SIG-M5 (cell line): ENCODE measurements at regions not wholly inside any gene's neighbourhood (a gene's known extent, or its start where the extent isn't known, plus 50 kb on each side); places are given as distances from the start of the nearest gene placed in this dataset.
"Not testable (repeated sequence)": the region's sequence is repeated elsewhere in the genome, so short reads cannot be mapped to it uniquely, and the experiment has no call there.

Experiments
- DNase-seq: peaks from one replicate; lab custom pipeline; 2025; lab: John Stamatoyannopoulos, UW

DNA sequence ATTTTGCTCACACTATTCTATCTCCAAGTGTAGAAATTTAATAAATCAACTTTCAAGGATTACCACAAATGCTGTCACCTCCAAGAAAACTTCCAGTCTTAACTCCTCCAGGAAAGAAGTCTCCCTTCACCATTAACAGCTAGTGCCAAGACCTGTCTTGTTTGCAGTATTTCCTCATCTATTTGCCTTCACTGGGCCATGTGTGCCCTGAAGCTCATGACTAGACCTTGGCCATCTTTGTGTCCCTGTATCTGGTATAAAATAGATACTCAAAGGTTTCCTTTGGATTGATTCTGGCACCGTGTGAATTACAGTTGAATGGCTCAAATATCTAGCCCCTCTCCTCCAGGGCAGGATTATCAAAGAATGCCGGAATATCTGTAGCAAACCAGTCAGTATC, 346.7 kb upstream of the KLF4 start:
- DNase-seq = no peak

DNA sequence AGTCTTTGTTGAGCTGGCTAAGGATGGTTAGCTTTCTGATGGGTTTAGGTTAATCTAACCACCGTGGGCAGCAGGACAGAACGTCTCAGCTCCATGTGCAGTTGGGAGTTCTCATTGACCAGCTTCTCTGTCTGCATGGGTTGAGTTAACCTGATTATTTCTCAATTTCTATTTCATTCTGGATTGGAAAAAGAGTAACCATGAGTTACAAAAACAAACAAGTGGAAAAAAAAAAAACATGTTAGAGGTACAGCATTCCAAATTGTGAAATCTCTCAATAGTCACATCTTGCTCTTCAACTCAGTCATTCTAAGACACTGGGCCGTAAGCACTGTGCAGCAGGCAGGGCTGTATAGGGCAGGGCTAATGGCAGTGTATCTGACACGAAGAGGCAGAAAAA, 343.7 kb upstream of the KLF4 start:
- DNase-seq = no peak

DNA sequence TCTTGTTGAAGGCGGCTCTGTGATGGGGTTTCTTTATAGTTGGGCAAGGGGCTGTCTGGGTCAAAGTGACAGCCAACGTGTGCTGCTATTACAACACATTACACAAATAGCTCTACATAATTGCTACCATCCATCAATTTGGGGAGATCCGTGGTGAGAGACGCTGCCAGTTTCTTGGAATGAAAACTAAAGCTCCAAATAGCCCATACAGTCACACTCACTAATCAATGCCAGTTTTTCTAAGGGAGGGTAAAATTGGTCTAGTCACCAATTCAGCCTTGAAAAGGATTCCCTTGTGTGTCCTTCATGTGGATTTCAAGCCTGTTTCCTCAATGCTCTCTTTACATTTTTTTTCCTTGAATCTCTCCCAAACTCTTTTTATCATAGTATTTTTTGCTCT, 343.3 kb upstream of the KLF4 start:
- DNase-seq = no peak

DNA sequence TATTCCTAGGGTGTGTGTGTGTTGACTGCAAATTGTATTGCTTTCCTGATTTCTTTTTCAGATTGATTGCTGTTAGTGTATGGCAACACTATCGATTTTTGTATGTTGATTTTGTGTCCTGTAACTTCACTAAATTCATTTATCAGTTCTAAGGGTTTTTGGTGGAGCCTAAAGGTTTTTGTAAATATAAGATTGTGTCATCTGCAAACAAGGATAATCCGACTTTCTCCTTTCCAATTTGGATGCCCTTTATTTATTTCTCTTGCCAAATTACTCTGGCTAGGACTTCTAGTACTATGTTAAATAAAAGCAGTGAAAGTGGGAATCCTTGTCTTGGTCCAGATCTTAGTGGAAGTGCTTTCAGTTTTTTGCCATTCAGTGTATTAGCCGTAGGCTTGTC, 340.9 kb upstream of the KLF4 start:
- DNase-seq = no peak

DNA sequence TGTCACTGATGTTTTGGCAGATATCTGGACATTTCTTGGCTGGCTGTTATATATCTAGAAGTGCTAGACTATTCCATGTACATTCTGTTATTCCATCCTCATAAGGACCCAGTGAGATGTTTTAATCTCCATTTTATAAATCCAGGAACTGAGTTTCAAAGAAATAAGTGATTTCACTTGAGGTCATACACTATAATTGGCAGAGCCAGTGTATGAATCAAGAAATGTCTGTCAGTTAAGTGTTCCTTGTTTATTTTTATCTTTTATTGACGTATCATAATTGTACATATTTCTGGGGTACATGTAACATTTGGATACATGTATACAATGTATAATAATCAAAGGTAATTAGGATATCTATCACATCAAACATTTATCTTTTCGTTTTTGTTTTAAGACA, 338.3 kb upstream of the KLF4 start:
- DNase-seq = no peak

DNA sequence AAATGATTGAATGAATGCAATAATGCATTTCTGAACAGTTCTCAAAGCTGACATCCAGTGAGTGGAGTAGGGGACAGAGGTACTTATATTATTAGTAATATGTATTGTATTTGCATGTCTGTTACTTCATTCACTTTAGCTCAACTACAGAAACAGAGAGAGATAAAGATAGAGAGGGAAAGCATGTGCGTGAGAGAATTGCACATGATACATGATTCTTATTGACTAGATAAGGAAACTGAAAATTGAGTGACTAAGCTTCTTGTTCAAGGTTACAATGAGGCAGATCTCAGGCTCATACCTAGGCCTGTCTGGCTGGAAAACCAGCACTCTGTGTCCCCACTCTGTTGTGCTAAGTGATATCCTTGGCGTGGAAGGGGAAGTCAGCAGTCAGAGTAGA, 337.7 kb upstream of the KLF4 start:
- DNase-seq = no peak

DNA sequence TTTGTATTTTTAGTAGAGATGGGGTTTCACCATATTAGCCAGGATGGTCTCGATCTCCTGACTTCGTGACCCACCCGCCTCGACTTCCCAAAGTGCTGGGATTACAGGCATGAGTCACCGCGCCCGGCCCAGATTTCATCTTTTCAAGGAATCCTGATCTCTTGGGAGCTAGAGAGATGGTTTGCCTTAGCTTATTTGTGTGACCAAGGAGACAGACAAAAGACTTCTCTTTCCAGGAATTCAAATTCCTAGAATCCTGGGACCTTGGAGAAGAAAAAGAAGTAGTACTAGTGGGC, 337.1 kb upstream of the KLF4 start:
- DNase-seq = not testable (repeated sequence)

DNA sequence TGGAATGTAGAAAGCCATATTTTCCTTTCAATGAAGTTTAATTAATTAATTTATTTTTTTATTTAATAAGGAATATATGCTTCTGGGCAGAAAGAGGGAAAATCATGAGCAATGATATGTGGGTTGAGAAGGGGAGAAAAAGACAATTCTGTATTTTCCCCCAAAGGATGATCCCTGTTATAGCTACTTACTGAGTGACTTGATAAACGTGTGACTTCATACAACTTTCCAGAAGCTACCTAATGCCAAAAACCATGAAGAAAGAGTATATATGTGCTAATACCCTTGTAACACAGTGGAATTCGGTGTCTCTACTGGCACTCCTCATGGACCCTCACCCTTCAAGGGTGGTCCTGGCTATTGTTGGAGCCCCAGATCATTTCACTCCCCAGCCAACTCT, 335.0 kb upstream of the KLF4 start:
- no peak for DNase-seq

DNA sequence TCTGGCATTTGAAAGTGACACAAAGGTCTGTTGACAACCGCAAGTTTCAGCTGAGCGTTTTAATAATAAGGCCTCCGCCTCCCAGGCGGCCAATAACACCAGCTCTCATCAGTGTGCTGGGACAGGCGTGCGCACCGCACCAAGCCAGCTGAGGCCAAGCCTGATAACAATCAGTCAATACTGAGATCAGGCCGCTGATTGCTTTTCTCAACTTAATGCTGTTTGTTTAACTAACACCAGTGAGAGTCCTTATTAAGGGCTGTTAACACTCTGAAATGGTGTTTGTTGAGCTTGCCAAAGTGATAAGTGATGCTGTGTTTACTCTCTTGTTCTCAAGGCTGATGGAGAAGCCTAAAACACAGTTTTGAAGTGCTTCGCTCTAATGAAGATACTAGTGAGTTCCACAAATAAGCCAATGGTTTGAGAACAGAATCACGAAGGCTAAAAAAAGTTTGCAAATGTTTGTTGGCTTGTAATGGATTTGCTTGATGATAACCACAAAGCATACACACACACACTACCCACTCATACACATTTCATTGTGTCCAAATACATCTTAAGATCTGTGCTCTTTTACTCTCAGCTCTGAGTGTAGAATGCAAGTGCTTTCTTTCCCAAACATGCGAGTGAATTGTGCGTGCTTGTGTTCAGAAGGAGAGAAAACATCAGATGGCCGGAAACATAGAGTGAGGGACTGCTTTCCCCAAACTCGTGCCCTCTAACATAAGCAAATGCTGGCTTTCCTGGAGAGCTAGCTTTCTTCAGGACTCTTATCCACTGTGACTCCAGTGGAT, 330.4 kb upstream of the KLF4 start:
- no peak for DNase-seq

DNA sequence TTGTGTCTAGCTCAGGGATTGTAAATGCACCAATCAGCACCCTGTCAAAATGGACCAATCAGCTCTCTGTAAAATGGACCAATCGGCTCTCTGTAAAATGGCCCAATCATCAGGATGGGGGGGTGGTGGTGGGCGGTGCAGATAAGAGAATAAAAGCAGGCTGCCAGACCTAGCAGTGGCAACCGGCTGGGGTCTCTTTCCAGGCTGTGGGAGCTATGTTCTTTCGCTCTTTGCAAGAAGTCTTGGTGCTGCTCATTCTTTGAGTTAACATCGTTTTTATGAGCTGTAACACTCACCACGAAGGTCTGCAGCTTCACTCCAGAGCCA, 328.9 kb upstream of the KLF4 start:
- DNase-seq = not testable (repeated sequence)

DNA sequence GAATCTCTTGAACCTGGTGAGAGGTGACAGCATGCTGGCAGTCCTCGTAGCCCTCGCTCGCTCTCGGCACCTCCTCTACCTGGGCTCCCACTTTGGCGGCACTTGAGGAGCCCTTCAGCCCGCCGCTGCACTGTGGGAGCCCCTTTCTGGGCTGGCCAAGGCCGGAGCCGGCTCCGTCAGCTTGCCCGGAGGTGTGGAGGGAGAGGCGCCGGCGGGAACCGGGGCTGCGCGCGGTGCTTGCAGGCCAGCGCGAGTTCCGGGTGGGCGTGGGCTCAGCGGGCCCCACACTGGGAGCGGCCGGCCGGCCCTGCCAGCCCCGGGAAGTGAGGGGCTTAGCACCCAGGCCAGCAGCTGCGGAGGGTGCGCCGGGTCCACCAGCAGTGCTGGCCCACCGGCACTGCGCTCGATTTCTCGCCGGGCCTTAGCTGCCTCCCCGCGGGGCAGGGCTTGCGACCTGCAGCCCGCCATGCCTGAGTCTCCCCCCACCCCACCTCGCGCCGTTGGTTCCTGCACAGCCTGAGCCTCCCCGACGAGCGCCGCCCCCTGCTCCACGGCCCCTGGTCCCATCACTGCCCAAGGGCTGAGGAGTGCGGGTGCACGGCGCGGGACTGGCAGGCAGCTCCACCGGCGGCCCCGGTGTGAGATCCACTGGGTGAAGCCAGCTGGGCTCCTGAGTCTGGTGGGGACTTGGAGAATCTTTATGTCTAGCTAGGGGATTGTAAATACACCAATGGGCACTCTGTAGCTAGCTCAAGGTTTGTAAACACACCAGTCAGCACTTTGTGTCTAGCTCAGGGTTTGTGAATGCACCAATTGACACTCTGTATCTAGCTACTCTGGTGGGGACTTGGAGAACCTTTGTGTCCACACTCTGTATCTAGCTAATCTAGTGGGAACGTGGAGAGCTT, 328.3 kb upstream of the KLF4 start:
- DNase-seq = not testable (repeated sequence)

DNA sequence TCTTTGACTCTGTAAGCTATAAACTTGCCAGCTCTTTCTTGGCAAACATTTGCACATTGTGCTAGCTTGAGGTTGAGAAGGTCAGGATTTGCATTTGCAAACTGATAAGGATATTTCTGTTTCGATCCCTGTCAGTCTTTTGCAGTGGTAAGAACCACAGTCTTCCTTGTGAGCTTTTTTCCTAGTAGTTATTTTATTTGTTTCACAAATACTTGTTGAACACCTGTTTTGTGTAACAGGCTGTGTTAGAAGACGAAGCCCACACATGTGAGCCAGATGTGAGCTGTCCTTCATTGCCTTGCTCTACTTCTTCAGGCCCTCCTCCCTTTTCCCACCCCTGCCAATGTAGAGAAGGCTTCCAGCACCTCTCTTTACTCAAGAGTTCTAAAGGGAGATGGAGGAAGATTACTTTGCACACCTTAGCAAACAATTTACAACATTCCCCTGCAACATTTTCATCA, 327.0 kb upstream of the KLF4 start:
- no peak for DNase-seq

DNA sequence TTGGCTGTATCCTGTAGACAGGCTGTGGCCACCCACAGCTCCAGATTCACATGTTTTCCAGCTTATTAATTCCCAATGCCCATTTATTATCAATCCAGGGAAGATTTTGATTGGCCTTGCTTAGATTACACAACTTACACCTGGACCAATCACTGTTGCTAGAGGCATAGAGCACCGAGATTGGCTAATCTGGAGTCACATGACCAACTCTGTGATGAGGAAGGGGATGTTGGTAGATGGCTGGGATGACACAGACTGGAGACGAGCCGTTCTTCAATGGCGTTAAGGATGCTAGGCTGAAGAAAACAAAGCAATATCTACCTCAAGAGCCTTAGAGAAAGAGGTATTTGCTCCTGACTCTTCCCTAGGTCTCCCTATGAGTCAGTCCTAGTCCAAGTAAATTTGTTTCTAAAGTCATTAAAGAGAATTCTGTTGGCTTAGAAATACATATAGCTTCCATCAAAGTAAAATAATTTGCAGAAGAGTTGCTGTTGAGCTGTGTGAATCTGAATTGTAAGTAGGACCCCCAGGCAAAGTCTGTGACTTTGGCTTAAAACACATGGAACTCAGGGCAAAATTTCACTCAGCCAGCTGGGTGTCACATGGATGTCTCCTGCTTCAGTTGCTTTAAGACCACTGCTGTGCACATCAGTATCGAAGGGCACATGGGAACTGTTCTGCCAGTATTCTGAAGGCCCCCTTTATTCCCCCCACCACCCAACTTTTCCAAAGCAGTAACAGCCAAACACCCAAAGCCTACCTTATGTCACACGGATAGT, 326.4 kb upstream of the KLF4 start:
- no peak for DNase-seq

DNA sequence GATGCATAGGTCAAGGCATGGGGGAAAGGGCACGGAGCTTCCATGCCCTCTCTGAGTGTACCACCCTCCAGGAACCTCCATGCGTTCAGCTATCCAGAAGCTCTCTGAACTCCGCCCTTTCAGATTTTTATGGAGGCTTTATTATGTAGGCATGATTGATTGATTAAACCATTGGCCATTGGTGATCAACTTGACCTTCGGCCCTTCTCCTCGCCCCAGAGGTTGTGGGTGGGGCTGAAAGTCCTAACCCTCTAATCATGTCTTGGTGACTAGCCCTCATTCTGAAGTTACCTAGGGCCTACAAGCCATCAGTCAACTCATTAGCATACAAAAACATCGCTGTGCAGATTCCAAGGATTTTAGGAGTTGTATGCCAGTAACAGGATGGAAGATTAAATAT, 323.7 kb upstream of the KLF4 start:
- DNase-seq = no peak

DNA sequence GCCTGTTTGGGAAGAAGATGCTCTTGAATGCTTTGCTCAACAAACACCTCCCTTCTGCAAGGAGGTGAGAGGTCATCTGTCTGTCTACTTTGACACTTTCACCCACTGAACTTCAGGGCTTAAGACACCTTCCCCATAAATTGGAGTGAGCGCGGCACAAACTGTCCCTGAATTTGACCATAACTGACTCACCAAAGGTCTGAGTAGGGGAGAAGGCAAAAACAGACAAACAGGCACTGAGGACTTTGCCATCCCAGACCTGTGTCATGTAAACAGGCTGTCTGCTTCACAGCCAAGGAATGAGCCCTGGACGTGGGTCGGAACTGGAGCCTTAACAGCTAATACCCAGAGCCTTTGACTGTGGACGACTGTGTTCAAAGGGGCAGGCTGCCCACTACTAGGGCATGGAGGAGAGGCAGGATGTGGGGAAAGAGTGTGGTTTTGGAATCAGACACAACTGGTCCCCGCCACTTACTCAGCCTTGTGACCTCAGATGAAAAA, 320.9 kb upstream of the KLF4 start:
- DNase-seq = no peak

DNA sequence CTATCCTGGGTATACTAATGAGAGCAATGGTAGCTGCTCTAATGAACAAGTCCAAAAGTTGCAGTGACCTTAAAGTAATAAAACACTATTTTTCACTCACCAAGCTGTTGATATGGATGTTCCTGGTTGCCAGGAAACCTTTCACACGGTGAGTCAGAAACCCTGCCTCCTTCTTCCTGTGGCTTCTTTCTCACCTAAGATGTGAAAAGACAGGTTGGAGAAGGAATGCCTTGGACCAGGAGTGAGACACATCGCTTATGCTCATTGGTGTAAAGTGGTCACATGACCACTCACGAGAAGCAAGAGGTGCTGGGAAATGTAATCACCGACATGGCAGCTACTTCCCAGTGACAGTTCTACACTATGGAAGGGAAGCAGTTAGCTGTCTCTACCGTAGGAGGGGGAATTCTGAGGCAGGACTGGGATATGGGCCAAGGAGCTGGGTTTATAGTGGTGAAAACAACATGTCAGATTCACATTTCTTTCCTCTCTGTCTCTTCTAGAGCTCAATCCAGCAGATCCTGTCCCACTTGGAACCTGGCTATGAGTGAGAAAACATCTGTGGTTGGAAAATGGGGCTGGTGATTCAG, 320.4 kb upstream of the KLF4 start:
- DNase-seq = no peak

DNA sequence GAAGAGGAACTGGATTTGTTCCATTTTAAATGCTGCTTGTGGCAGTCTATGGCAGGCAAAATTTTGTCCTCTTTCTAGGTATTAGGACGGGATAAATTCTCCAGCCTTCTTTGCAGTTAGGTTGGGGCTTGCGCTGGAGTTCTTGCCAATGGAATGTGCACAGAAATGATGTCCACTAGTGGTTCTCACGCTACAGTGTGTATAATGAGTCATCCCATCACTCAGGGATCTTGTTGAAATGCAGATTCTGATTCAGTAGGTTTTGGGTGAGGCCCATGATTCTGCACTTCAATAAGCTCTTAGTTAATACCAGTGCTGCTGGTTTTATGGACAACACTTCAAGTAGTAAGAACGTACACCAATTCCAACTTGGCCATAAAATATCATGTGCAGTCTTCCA, 317.6 kb upstream of the KLF4 start:
- no peak for DNase-seq

DNA sequence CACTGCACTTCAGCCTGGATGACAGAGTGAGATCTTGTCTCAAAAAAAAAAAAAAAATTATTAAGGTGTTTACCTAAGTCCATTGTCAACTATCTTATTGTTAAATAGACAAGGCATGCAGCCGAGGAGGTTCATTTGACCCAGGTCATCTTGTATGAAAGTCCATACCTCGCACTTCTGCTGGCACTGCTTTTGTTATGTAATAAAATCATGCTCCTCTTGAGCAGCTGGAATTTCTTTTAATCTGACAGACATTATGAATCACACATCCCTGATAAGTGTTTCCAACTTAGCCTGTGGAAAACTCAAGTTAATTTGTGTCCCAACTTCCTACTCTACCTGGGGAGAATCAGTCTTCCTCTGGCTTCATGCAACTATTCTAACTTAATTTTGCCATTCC, 315.6 kb upstream of the KLF4 start:
- DNase-seq = no peak

DNA sequence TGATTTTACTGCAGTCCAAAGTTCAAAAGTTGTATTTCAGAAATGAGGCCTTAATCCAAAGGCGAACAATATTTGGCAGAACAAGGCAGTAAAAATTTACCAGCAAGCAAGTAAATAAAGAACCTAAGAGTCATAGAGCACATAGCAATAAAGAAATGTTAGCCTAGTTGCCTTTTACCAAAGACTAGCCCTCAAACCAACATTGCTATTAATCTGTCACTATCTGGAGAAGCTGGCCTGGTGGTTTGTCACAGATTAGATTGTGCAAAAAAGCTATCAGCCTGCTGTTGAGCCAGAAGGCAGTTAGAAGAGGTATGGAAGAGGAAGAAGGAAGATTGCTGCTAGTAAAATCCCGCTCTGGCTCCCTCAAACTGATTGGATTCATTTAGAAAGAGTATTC, 304.7 kb upstream of the KLF4 start:
- DNase-seq = no peak

DNA sequence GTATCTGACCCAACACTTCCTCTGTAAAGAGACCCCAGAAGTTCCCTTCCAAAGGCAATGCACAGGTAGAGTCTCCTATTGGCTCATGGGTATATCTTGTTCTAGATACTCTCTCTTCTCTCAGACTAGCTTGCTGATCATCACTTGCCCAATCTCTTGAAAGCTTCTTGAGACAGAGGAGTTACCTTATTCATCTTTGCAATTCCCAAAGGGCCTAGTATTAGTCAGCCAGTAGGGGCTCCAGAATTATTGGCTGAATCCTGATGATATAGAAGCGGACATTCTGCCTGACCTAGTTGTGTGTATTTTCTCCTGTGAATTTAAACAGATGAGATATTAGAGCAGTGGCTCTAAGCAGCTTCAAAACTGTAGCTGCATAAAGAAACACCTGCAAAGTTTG, 304.0 kb upstream of the KLF4 start:
- DNase-seq = no peak

DNA sequence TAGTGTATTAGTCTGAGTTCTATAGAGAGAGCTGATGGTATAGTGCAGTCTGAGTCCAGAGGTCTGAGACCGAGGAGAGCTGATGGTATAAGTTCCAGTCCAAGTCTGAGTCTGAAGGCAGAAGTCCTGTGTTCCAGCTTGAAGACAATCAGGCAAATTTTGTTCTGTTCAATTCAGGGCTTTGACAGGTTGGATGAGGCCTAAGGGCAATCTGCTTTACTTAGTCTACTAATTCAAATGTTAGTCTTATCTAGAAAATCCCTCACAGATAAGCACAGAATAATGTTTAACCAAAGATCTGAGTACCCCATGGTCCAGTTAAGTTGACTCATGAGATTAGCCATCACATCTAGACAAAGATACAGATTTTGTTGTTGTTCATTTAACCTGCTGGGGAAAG, 303.0 kb upstream of the KLF4 start:
- no peak for DNase-seq

DNA sequence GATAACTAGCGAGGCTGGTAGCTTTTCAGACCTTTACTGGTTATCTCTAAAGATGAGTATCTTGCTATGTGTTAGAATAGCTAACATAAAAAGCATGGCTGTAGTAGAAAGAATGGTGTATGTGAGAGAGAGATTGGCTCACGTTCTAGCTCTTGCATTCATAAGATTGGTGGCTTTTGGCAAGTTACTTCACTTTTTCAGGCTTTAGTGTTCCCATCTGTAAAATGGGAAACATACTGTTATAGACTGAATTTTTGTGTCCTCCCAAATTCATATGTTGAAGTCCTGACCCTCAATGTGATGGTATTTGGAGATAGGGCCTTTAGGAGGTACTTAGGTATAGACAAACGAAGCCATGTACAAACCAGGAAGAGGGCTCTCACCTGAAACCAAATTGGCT, 302.4 kb upstream of the KLF4 start:
- no peak for DNase-seq
